ENCODE measurements at regions not wholly inside any gene's neighbourhood (a gene's known extent, or its start where the extent isn't known, plus 50 kb on each side); places are given as distances from the start of the nearest gene placed in this dataset.

GRCh38 chr6:21522143-21522747 is 71.3 kb upstream of the SOX4 start:
- DNase-seq (ENCODE audit: low read depth), result no peak

GRCh38 chr6:21522797-21523456 is 70.6 kb upstream of the SOX4 start:
- DNase-seq (ENCODE audit: low read depth), result no peak

- DNase-seq (ENCODE audit: low read depth), result no peak
Measured at GRCh38 chr6:21523652-21524051, 69.9 kb upstream of the SOX4 start.

GRCh38 chr6:21524201-21524600 is 69.3 kb upstream of the SOX4 start:
- no peak for DNase-seq (ENCODE audit: low read depth)

- DNase-seq (ENCODE audit: low read depth), result no peak
Measured at GRCh38 chr6:21526974-21527373, 66.6 kb upstream of the SOX4 start.

- no peak for DNase-seq (ENCODE audit: low read depth)
Measured at GRCh38 chr6:21527731-21528130, 65.8 kb upstream of the SOX4 start.

GRCh38 chr6:21529431-21529830 is 64.1 kb upstream of the SOX4 start:
- DNase-seq (ENCODE audit: low read depth), result no peak

GRCh38 chr6:21531393-21531792 is 62.2 kb upstream of the SOX4 start:
- no peak for DNase-seq (ENCODE audit: low read depth)

GRCh38 chr6:21533678-21534077 is 59.9 kb upstream of the SOX4 start:
- peak; percentile 9 for DNase-seq (ENCODE audit: low read depth)

- no peak for DNase-seq (ENCODE audit: low read depth)
Measured at GRCh38 chr6:21536280-21536766, 57.2 kb upstream of the SOX4 start.

- DNase-seq (ENCODE audit: low read depth), result no peak
Measured at GRCh38 chr6:21537637-21538036, 55.9 kb upstream of the SOX4 start.

GRCh38 chr6:21538186-21538798 is 55.3 kb upstream of the SOX4 start:
- DNase-seq (ENCODE audit: low read depth), result peak; percentile 40

- DNase-seq (ENCODE audit: low read depth), result no peak
Measured at GRCh38 chr6:21539621-21540100, 53.9 kb upstream of the SOX4 start.

Measured in ELR (cell line).